H1 (cell line): ENCODE measurements at regions not wholly inside any gene's neighbourhood (a gene's known extent, or its start where the extent isn't known, plus 50 kb on each side); places are given as distances from the start of the nearest gene placed in this dataset.

Experiments used
- CTCF ChIA-PET: fragments of 300-600 bp; sonication (Branson Sonifier 250); formaldehyde crosslinking; loops from one replicate; lab custom pipeline; 2021; ENCODE audit not compliant: partially characterized antibody; lab: Charles Lee
- POLR2A ChIA-PET: fragments of 300-600 bp; sonication (Branson Sonifier 250); formaldehyde crosslinking; loops from one replicate; lab custom pipeline; 2021; ENCODE audit warnings: inconsistent platforms; ENCODE audit not compliant: partially characterized antibody; lab: Charles Lee
- DNase-seq, 2 experiments: peaks; one replicate each; pipeline versions ENCODE4 v3.0.0 to v3.0.0-alpha.2; 2010 to 2022; ENCODE audit warnings: low spot score in 2 of 2, low read depth in 1 of 2, mixed read lengths in 1 of 2
- FAIRE-seq: peaks from 2 replicates; lab custom pipeline; 2011; peaks lifted over from hg19 to GRCh38; lab: Jason Lieb, UNC
- H2AFZ ChIP-seq: 2 replicates; pipeline ENCODE4 v1.8.1; 2012; ENCODE audit warnings: low read length, inconsistent platforms
- H2AK5ac ChIP-seq: 2 replicates; pipeline ENCODE4 v1.6.1; 2013; ENCODE audit warnings: low read depth, low read length
- H2BK120ac ChIP-seq: replicated peaks from 2 replicates; pipeline ENCODE3; 2013; ENCODE audit warnings: low read depth, low read length, inconsistent platforms
- H2BK12ac ChIP-seq: 2 replicates; pipeline ENCODE4 v1.6.1; 2013; ENCODE audit warnings: low read depth, low read length
- H2BK15ac ChIP-seq: 2 replicates; pipeline ENCODE4 v1.6.1; 2013; ENCODE audit warnings: low read length
- H2BK20ac ChIP-seq: 2 replicates; pipeline ENCODE4 v1.6.1; 2013; ENCODE audit warnings: low read length
- H2BK5ac ChIP-seq: 2 replicates; pipeline ENCODE4 v1.6.1; 2013; ENCODE audit warnings: low read depth, low read length
- H3K14ac ChIP-seq: 2 replicates; pipeline ENCODE4 v1.6.1; 2013; ENCODE audit warnings: inconsistent platforms; ENCODE audit not compliant: insufficient read length
- H3K18ac ChIP-seq: 2 replicates; pipeline ENCODE4 v1.6.1; 2013; ENCODE audit warnings: low read length; ENCODE audit errors: extremely low read depth
- H3K23ac ChIP-seq: 2 replicates; pipeline ENCODE4 v1.6.1; 2013; ENCODE audit warnings: inconsistent platforms; ENCODE audit not compliant: insufficient read length
- H3K23me2 ChIP-seq: 2 replicates; pipeline ENCODE4 v1.6.1; 2013; ENCODE audit warnings: low read depth, low read length
- H3K27ac ChIP-seq: 2 replicates; pipeline ENCODE4 v1.6.1; 2011; ENCODE audit warnings: low read depth, low read length, inconsistent platforms
- H3K27me3 ChIP-seq, 4 experiments: replicated peaks in 1 of 4; 1 replicate in 1 of 4; 2 replicates in 3 of 4; pipeline versions ENCODE4 v1.6.1 to v1.8.1; 2011 to 2013; ENCODE audit warnings: low read length in 3 of 4, mild to moderate bottlenecking in 3 of 4, inconsistent platforms in 2 of 4, mixed read lengths in 2 of 4, moderate library complexity in 1 of 4; ENCODE audit not compliant: control insufficient read depth in 3 of 4, insufficient read depth in 3 of 4; ENCODE audit errors: extremely low read depth in 1 of 4
- H3K36me3 ChIP-seq, 4 experiments: 2 replicates each; pipeline versions ENCODE4 v1.6.1 to v1.8.1; 2011 to 2013; ENCODE audit warnings: mild to moderate bottlenecking in 4 of 4, low read length in 3 of 4, moderate library complexity in 2 of 4, control low read depth in 1 of 4, inconsistent platforms in 1 of 4; ENCODE audit not compliant: insufficient read depth in 4 of 4, control insufficient read depth in 2 of 4
- H3K4ac ChIP-seq: replicated peaks from 2 replicates; pipeline ENCODE3; 2013; ENCODE audit warnings: low read length, low read depth, mixed read lengths, inconsistent platforms; ENCODE audit not compliant: insufficient read length
- H3K4me1 ChIP-seq, 4 experiments: replicated peaks in 1 of 4; 1 replicate in 1 of 4; 2 replicates in 3 of 4; pipeline versions ENCODE4 v1.6.1 to v1.8.1; 2011 to 2013; ENCODE audit warnings: low read length in 3 of 4, inconsistent platforms in 2 of 4, mixed read lengths in 1 of 4; ENCODE audit not compliant: insufficient read depth in 4 of 4, control insufficient read depth in 3 of 4
- H3K4me2 ChIP-seq, 2 experiments: 2 replicates each; pipeline versions ENCODE4 v1.6.1 to v1.8.1; 2011 to 2013; ENCODE audit warnings: low read depth in 2 of 2, low read length in 2 of 2, control low read depth in 1 of 2, inconsistent platforms in 1 of 2, mild to moderate bottlenecking in 1 of 2; ENCODE audit not compliant: insufficient read depth in 1 of 2
- H3K4me3 ChIP-seq, 4 experiments: fragments of 200-600, 300-600 bp in 1 of 4; sonication (generic), shearing (Covaris generic), sonication (Bioruptor Twin) in 1 of 4; 2 replicates each; pipeline versions ENCODE4 v1.5.1 to v1.8.1; 2011 to 2016; ENCODE audit warnings: low read length in 4 of 4, low read depth in 3 of 4, control low read depth in 2 of 4, inconsistent platforms in 2 of 4, mild to moderate bottlenecking in 2 of 4, mixed read lengths in 1 of 4, moderate library complexity in 1 of 4; ENCODE audit not compliant: insufficient read depth in 2 of 4; ENCODE audit errors: extremely low read depth in 1 of 4
- H3K56ac ChIP-seq: replicated peaks from 2 replicates; pipeline ENCODE3; 2013; ENCODE audit warnings: low read depth, mild to moderate bottlenecking, mixed read lengths, low read length, inconsistent platforms; ENCODE audit not compliant: insufficient read length
- H3K79me1 ChIP-seq: 2 replicates; pipeline ENCODE4 v1.6.1; 2013; ENCODE audit warnings: low read depth, low read length, control low read depth
- H3K79me2 ChIP-seq, 2 experiments: 2 replicates each; pipeline versions ENCODE4 v1.6.1 to v1.8.1; 2012 to 2013; ENCODE audit warnings: low read length in 2 of 2, mild to moderate bottlenecking in 2 of 2, inconsistent platforms in 1 of 2; ENCODE audit not compliant: insufficient read depth in 2 of 2, control insufficient read depth in 1 of 2
- H3K9ac ChIP-seq, 4 experiments: replicated peaks in 1 of 4; 1 replicate in 1 of 4; 2 replicates in 3 of 4; pipeline versions ENCODE4 v1.6.1 to v1.8.1; 2011 to 2013; ENCODE audit warnings: low read depth in 3 of 4, low read length in 3 of 4, control low read depth in 2 of 4, mild to moderate bottlenecking in 2 of 4, moderate library complexity in 2 of 4, inconsistent platforms in 1 of 4; ENCODE audit errors: extremely low read depth in 1 of 4
- H3K9me3 ChIP-seq, 2 experiments: 2 replicates each; pipeline versions ENCODE4 v1.6.1 to v1.8.1; 2012 to 2013; ENCODE audit warnings: mild to moderate bottlenecking in 2 of 2, moderate library complexity in 2 of 2, control low read depth in 1 of 2, inconsistent platforms in 1 of 2, low read depth in 1 of 2, low read length in 1 of 2, mixed read lengths in 1 of 2; ENCODE audit not compliant: insufficient read depth in 2 of 2
- H4K20me1 ChIP-seq, 2 experiments: replicated peaks in 1 of 2; 2 replicates each; pipeline versions ENCODE3 to v1.8.1; 2011 to 2013; ENCODE audit warnings: inconsistent platforms in 2 of 2, low read length in 2 of 2, mild to moderate bottlenecking in 1 of 2; ENCODE audit not compliant: insufficient read depth in 2 of 2, control insufficient read depth in 1 of 2
- H4K5ac ChIP-seq: 2 replicates; pipeline ENCODE4 v1.6.1; 2013; ENCODE audit warnings: low read length, low read depth, mixed read lengths, inconsistent platforms; ENCODE audit not compliant: insufficient read length
- H4K8ac ChIP-seq: 2 replicates; pipeline ENCODE4 v1.8.0; 2013; ENCODE audit warnings: mild to moderate bottlenecking, moderate library complexity, low read length, inconsistent platforms; ENCODE audit not compliant: insufficient read depth; ENCODE audit errors: extremely low read depth
- H4K91ac ChIP-seq: replicated peaks from 2 replicates; pipeline ENCODE3; 2013; ENCODE audit warnings: low read length, mixed read lengths, inconsistent platforms; ENCODE audit not compliant: insufficient read length
- CBX8 ChIP-seq: fragments of 300-800, 300-1000 bp; sonication (generic); IDR thresholded peaks from 2 replicates; pipeline ENCODE4 v1.7.1; 2016; ENCODE audit warnings: low read depth, low read length, borderline replicate concordance
- E2F6 ChIP-seq: IDR thresholded peaks from 2 replicates; pipeline ENCODE4 v1.6.1; 2012; ENCODE audit warnings: inconsistent platforms
- HDAC2 ChIP-seq, 2 experiments: fragments of 300-600 bp in 1 of 2; sonication (generic) in 1 of 2; IDR thresholded peaks; 2 replicates each; pipeline ENCODE4 v1.6.1; 2011 to 2012; ENCODE audit warnings: low read depth in 2 of 2, low read length in 2 of 2, mild to moderate bottlenecking in 2 of 2, moderate library complexity in 2 of 2, borderline replicate concordance in 1 of 2, inconsistent platforms in 1 of 2
- JUN ChIP-seq: IDR thresholded peaks from 2 replicates; pipeline ENCODE4 v1.6.1; 2011; ENCODE audit warnings: low read depth, mild to moderate bottlenecking, improper control_type of control experiment, low read length
- RAD21 ChIP-seq, 2 experiments: IDR thresholded peaks in 1 of 2; conservative IDR thresholded peaks in 1 of 2; 2 replicates each; pipeline ENCODE4 v1.6.1; 2011; ENCODE audit warnings: low read depth in 2 of 2, low read length in 2 of 2, improper control_type of control experiment in 1 of 2, inconsistent platforms in 1 of 2, mild to moderate bottlenecking in 1 of 2, moderate library complexity in 1 of 2
- TAF1 ChIP-seq: IDR thresholded peaks from 2 replicates; pipeline ENCODE4 v1.6.1; 2011; ENCODE audit warnings: mild to moderate bottlenecking, low read depth, low read length
- TAF7 ChIP-seq: optimal IDR thresholded peaks from 2 replicates; pipeline ENCODE3; 2011; ENCODE audit warnings: low read depth, mild to moderate bottlenecking, inconsistent platforms, low read length, moderate library complexity, borderline replicate concordance

DNA sequence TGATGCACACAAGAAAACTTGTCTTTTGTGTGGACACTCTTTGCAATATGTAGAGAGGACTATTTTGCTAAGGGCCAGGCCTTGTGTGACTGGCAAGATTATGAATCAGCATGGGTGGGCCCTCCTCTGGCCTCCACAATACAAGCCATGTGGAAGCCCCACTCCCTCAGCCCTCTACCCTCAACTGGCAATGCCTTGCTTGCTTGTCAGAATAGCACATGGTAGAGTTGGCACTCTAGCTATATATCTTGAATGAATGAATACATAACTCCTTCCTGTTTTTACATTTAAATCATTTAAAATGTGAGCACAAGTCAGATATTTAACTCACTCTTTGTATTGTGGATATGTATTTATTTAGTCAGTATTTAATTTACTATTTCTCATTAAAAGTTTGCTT, 805.4 kb upstream of the GYPC start:
- FAIRE-seq (no peak), DNase-seq (no peak)
- ChIA-PET POLR2A (no interaction called here), CTCF (interaction anchor here (0.6 kb wide), 1 partner anchor 759 kb away, joined by 3 read pairs; no protein-coding TSS in a partner anchor)
- Histone ChIP-seq H4K20me1 (no peaks in the 10 kb centered on the region), H3K23me2 (no peaks in the 10 kb centered on the region), H3K27ac (no peak overlapping the region), H3K9ac (no peak overlapping the region), H4K8ac (no peak overlapping the region), H3K4ac (no peak overlapping the region), H3K4me2 (no peak overlapping the region), H3K27me3 (no peaks in the 10 kb centered on the region), H2AFZ (no peak overlapping the region), H3K4me3 (no peak overlapping the region), H2BK12ac (no peak overlapping the region), H4K91ac (no peak overlapping the region), H3K79me1 (no peaks in the 10 kb centered on the region), H3K23ac (no peak overlapping the region), H2BK20ac (no peak overlapping the region), H3K36me3 (no peaks in the 10 kb centered on the region), H2BK120ac (no peak overlapping the region), H3K18ac (no peak overlapping the region), H3K14ac (no peak overlapping the region), H3K79me2 (no peaks in the 10 kb centered on the region), H4K5ac (no peak overlapping the region), H3K9me3 (no peaks in the 10 kb centered on the region), H2AK5ac (no peak overlapping the region), H2BK5ac (no peak overlapping the region), H3K4me1 (peaks cover 0 to 5% (median 0%) of the 10 kb centered on the region in 4 experiments; a peak in 1 of 7 replicates), H2BK15ac (no peak overlapping the region), H3K56ac (no peak overlapping the region)
- no peak for TF ChIP-seq TAF1
- TF ChIP-seq RAD21 (IDR thresholded peaks at IDR 0.05 in 1 of 2, conservative IDR thresholded peaks at IDR 0.05 in 1 of 2; ENCODE audit: low read depth in 2 of 2, low read length in 2 of 2): no peak
- TF ChIP-seq E2F6: no peak
- TF ChIP-seq TAF7: no peak
- no peak for TF ChIP-seq JUN
- TF ChIP-seq CBX8: no peak
- TF ChIP-seq HDAC2 (IDR thresholded peaks at IDR 0.05; ENCODE audit: borderline replicate concordance in 1 of 2, low read depth in 2 of 2, low read length in 2 of 2): no peak
